GM18870 (cell line): ENCODE measurements at regions not wholly inside any gene's neighbourhood (a gene's known extent, or its start where the extent isn't known, plus 50 kb on each side); places are given as distances from the start of the nearest gene placed in this dataset.
"Not testable (repeated sequence)": the region's sequence is repeated elsewhere in the genome, so short reads cannot be mapped to it uniquely, and the experiment has no call there.

Experiments
- ATAC-seq: cut with Tn5 transposase; IDR thresholded peaks from one replicate; pipeline ENCODE4 v1.9.1; 2021; ENCODE audit warnings: moderate library complexity; ENCODE audit not compliant: unreplicated experiment

DNA sequence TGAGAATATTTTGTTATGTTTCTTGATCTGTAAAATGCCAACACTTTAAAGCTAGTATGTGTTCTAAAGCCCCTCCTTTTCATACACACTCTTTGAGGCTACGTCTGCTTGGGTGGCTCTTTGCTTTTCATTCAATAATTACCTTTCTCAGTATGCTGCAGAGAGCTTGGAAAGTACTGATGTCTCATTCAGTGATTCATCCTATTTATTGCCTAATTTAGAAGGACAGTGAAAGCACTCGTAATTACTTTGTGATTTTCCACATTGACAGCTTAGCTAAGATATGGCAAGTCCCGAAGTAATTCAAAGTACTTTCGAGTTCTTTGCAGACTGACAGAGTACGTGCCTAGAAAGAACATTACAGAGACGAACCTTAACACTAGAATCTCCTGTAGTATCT, 57.2 kb downstream of the BMP15 start:
- ATAC-seq, result no peak

DNA sequence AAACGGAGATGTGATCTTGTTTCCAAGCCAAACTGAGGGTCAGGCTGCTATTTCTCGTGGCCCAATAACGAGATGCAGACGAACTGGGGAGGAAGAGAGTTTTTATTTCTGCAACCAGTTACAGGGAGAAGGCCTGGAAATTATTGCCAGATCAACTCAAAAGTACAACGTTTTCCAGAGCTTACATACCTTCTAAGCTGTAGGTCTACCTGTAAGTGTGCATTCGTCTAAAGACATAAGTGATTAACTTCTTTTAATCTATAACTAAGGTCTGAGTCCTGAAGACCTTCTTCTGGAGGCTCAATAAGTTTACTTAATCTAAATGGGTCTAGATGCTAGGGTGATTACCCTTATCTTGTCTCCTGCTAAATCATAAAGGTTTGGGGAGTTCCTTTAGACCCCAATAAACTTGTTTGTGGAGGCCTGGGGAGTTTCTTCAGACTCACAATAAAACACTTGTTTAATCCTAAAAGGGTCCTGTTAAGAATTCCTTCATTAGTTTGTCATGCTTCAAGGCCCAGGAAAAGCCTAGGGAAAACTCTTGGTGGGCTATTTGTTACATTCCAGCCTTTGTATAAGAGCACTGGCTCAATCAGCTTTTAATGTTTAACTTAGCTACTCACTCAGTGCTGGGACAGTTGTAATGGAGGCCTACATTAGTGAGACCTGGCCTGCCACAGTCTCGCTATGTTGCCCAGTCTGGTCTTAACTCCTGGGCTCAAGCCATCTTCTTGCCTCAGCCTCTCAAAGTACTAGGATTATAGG, 58.5 kb downstream of the BMP15 start:
- ATAC-seq, result not testable (repeated sequence)

DNA sequence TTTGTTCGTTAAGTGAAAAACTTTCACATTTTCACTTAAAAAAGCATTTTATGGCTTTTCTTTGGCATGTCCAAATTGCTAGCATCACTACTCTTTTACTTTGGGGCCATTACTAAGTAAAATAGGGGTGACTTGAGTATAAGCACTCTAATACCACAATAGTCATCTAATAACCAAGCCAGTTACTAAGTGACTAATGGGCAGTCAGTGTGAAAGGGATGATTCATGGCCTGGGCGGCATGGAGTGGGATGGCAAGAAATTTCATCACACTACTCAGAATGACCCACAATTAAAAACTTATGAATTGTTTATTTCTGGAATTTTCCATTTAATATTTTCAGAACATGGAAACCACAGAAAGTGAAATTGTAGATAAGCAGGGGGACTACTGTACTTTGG, 60.9 kb downstream of the BMP15 start:
- peak; percentile 91 for ATAC-seq

DNA sequence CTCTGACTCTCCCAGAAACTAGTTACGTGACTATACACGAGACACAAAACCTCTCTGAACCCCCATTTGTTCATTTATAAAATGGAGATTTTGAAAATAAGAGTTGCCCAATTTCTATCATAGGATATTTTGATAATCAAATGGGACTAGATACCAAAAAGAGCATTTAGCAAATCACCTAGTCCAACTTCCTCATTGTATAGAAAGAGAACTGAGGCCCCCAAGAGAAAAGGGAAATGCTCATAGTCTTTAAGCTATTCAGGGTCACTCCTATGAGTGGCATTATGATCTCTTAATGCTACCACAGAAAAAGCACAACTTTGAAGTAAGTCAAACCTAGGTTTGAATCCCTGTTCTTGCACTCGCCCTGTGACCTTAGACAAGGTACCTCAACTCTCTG, 62.7 kb downstream of the BMP15 start:
- ATAC-seq, result no peak

DNA sequence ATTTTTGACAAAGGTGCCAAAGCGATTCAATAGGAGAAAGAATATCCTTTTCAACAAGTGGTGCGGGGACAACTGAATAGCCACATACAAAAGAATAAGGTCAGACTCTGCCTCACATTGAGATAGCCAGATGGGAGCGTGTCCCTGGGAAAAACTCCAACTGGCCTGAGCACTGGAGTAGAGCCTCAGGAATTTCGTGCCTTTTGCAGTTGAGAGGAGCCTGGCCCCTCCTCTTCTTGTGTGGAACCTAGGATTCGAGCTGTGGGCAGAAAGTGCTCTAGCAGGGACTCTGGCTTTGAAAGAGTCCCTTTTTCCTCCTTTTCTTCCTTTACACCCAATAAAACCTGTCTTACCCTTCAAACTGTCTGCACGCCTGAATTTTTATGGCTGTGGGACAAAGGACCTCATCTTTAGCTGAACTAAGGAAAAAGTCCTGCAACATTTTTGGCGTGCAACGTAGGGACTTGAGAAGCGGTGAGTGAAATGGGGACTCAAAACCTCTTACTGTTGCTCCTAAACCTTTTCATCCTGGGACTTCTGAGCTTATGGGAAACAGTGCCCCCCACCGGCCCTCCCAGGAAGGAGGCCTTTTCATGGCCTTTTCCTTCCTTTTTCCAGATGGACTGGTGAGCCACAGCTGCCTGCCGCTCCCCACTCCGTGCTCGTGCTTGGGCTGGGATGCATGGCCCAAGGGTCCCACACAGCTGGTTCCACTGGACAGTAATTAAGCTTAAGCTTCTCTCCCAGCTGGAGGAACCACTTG, 68.6 kb downstream of the BMP15 start:
- ATAC-seq, result no peak

DNA sequence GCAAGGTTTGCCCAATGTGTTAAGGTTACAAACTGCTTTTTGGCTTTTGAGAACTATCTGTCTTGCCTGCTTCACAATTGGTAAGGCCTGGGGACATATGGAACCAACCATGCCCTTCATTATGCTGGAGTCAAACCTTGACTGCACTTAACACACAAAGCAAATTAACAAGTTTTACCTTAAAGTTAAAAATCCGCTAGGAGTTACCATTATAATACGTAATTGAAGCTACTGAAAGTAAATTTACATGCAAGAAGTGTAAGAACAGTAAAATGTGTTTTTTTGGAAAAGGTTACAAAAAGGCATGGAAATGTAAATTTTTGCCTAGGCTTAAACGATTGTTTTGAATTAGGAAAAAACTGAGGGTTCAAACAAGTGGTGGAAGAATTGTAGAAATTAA, 69.7 kb downstream of the BMP15 start:
- no peak for ATAC-seq

DNA sequence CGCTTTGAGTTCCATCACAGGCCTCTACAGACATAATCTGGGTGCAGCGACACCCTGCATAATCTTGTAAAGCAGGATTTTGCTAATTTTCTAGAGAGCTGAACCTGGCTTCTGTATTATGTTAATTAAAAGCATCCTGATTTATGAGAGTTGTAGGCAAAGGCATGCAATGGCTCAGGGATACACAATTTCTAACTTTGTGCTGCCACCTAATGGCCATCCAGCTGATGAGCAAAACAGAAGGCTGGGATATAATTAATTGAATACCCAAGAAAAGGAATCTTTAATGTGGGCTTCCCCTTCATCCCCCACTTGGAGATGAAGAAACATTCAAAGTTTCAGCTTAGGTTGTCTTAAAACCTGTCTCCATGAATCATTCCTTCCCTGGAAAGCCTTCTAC, 78.1 kb downstream of the BMP15 start:
- no peak for ATAC-seq

DNA sequence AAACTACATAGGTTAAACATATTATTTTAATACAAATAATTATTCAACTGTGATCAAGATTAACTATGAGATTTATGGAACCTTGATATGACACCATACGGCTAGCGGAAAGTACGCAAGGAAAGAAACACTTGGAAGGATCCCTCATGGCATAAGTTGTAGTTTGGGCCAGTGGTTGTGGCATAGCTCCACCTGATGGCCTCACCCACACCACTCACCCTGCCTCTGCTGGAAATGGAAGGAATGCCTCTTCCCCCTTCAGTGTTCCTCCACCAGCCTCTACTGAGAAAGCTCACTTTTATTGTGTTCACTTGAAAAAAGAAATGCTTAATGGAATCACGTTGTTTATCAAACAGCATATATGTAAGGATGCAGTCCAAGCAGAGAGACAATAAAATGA, 86.4 kb downstream of the BMP15 start:
- no peak for ATAC-seq

DNA sequence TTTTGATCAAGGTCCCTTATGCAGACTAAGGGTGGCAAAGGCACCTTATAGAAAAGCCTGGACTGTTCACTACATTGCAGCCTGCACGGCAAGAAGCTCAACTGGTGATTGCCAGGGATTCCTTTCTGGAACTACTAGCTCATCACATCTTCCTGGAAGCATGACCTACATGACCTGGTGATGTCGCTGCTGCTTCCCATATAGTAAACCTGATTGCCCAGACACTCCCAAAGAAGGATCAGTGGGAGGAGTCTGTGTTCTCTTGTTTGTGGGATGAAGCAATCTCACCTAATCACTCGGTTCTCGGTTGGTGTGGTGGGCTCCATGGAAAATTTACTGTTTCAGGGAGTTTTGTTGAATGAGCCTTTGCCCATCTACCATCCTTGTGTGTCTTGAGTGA, 89.8 kb downstream of the BMP15 start:
- ATAC-seq, result not testable (repeated sequence)

DNA sequence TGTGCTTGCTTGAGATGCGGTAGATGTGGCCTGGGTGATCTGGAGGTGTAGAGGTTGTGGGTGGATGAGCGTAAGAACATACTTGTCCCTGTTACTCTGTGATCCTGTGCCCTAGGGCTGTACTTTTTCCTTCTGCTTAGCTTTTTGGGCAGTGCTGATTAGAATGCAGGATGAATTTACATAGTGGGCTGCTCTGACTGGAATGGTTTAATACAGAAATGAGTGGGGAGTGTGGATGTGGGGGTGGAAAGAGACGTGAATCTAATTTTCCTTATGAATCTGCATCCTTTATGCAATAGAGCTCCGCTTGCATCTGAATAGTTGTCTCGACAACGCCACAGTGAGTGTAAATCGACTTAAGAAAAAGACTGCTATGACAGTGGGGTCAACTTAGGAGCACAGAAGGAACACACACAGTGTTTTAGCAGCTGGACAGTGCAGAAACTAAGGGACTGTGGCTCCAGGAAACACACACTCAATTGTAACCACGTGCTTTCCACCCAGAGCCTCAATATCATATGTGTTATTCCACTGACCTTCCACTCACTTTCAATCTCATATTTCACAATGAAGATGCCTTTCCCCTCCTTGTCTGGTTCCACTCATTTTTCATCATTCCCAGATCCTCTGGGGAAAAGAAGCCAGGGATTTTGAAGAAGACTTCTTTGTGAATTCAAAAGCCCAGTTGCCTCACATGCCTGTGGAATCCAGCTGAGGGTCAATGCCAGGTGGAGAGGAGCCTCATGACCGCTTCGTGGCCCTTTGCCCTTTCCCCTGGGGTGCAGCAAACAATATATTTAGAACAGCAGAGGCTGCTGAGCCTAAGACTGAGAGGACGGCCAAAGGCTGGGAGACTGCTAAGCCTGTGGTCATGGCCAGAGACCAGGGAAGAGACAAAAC, 91.4 kb downstream of the BMP15 start:
- ATAC-seq, result not testable (repeated sequence)

DNA sequence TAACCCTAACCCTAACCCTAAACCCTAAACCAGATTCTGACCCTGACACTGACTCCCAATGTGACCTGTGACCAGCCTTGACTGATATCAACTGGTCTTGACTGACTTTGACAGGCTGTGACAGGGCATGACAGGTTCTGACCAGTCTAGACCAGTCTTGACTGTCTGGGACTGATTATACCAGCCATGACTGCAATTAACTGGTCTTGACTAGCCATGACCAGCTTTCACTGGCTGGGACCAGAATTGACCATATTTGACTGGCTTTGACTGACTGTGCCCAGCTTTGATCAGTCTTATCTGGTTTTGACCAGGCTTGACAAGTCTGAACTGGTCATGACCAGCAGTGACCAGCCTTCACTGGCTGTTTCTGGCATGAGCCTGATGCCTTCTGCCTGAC, 95.5 kb downstream of the BMP15 start:
- ATAC-seq, result no peak

DNA sequence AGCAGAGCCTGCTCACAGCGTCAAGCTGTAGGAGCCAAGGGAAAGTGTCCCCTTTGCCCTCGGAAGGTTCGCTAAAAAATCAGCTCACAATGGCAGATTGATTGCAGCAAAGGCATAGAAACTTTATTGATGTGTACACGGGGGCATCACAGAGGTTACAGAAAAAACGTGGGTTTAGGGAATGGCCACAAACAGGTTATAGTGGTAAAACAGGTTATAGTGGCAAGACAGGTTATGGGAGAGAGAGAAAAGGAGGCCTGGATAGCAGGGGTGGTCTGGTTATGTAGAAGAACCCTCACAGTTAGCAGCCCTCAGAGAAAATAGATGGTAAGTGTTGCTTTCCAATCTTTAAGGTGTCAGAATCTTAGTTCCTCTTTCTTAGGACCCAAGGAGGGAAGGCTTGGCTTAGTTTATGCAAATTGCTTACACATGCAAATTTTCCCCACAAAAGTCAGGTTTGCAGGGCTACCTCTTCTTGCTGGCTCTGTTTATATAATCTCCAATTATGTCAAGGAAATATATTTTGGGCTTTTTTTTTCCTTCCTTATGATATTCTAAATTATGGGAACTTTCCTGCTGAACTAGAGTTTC, 113.7 kb downstream of the BMP15 start:
- ATAC-seq, result peak; percentile 92

DNA sequence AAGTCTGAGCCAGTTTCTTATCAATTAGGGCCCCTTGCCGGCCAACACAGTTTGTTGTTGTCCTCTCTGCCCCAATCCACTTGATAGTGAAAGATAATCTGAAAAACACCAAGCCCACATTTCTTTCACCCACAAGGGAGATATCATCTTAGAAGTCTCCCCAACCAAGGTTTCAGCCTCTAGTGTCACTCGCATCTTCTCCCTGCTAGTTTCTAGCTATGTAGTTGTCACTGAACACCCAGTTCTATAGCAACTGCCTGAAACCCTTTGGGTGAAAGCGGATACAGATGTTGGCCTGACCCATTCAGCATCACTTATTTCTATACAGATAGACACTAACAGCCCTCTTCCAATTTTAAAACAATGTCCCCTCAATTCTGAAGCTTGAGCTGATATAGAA, 116.3 kb downstream of the BMP15 start:
- no peak for ATAC-seq

DNA sequence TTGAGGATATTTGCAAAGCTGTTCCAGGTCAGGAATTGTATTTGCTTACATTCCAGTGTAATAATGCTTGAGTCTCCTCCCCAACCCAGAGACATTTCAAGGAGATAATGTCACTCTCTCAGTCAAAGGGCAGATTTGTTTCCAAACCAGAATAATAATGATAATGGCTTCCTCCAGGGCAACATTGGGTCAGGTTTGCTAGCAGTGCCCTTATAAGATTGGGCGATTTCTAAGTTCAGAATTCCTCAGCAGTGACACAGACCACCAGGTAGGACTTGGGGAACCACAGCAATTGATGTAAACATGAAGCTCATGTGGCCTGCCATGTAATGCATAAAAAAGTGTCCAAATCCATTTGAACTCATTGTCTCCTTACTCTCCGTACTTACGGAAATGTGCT, 125.2 kb downstream of the BMP15 start:
- no peak for ATAC-seq

DNA sequence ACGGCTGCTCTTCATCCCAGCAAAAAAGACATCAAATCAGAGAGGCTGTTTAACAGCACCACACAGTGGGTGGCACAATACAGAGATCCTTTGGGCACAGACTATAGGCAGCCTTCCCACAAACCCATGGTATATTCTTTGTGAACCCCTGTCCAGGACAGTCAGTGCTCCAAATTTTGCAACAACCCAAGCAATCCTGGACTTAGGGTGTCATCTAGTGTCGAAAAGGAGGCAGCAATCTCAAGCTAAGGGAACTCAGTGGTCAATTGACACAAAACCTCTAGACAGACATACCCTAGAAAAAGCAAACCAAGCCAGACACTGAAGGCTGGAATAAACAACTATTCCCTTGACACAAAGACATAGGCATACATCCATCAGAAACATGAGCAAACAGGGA, 137.4 kb downstream of the BMP15 start:
- no peak for ATAC-seq

DNA sequence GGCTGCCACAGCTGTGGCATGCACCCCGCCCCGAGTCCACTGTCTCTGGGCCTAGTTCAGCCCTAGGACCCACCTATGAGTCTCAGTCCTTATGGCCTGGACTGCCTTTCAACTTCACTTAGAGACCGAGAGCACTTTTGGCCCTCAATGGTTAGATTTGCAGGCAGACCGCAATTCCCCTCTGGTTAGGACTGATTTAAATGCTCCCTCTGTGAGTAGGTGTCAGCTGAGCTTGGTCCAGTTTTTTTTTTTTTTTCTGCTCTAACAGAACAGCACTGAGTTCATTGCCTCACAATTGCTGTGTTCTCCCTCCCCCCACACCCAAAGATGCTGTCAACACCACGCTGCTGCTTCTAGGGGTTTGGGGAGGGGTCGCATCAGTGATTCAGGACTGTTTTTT, 143.2 kb downstream of the BMP15 start:
- ATAC-seq, result no peak

DNA sequence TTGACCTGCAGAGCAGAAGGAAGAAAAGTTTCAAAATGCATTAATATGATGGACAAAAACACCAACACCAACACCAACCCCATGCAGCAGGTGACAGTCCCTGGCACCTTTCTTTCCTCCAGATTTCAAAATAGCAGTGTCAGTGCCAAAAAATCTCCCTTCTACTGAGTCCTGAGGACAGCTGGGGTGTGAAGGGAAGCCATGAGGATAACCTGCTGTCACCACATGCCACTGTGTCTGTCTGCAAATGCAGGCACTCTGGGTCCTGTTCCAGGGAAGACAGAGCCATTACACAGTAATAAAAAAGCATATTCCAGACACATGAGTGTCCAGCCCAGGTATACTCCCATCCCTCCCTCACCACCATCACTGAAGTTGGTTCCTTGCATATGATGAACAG, 187.5 kb downstream of the BMP15 start:
- ATAC-seq, result no peak

DNA sequence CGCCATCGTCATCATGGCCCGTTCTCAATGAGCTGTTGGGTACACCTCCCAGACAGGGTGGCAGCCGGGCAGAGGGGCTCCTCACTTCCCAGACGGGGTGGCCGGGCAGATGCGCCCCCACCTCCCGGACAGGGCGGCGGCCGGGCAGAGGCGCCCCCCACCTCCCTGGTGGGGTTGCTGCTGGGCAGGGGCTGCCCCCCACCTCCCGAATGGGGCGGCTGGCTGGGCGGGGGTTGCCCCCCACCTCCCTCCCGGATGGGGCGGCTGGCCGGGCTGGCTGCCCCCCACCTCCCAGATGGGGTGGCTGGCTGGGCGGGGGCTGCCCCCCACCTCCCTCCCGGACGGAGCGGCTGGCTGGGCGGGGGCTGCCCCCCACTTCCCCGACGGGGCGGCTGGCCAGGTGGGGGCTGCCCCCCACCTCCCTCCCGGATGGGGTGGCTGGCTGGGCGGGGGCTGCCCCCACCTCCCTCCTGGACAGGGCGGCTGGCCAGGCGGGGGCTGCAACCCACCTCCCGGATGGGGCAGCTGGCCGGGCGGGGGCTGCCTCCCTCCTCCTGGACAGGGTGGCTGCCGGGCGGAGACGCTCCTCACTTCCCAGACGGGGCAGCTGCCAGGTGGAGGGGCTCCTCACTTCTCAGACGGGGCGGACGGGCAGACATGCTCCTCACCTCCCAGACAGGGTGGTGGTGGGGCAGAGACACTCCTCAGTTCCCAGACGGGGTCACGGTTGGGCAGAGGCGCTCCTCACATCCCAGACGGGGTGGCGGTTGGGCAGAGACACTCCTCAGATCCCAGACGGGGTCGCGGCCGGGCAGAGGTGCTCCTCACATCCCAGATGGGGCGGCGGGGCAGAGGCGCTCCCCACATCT, 208.8 kb downstream of the BMP15 start:
- ATAC-seq, result not testable (repeated sequence)

DNA sequence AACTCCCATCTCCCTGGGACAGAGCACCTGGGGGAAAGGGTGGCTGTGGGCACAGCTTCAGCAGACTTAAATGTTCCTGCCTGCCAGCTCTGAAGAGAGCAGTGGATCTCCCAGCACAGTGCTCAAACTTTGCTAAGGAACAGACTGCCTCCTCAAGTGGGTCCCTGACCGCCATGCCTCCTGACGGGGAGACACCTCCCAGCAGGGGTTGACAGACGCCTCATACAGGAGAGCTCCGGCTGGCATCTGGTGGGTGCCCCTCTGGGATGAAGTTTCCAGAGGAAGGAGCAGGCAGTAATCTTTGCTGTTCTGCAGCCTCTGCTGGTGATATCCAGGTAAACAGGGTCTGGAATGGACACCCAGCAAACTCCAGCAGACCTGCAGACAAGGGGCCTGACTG, 206.9 kb upstream of the NUDT10 start:
- not testable (repeated sequence) for ATAC-seq

DNA sequence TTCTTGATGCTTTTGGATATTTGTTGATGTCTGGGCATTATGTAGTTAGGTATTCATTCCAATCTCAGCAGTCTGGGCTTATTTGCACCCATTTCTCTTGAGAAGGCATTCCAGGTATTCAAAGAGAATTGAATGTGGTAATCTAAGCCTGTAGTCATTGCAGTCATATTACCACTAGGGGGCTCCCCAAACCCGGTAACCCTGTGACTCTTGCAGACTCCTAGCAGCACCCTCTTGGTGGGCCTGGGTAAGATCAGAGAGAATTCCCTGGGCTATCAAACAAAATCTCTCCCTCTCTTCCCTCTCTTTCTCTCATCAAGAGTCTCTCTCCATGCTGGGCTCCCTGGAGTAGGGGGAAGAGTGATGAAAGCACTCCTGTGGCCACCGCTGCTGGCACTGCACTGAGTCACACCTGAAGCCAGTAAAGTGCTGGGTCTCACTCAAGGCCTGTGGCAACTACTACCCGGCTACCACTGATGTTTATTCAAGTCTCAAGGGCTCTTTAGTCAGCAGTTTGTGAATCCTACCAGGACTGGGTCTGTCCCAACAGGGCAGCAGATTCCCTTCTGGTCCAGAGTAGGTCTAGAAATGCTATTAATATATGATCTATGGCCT, 187.7 kb upstream of the NUDT10 start:
- ATAC-seq, result peak; percentile 78
